Lower lobe of right lung (tissue), 2 donors: ENCODE measurements at regions not wholly inside any gene's neighbourhood (a gene's known extent, or its start where the extent isn't known, plus 50 kb on each side); places are given as distances from the start of the nearest gene placed in this dataset.

Source experiments
- ATAC-seq, 2 donors: fragments of 200-7000 bp; cut with Tn5 transposase; one replicate each; pipeline ENCODE4 v1.9.1; 2020 to 2022; ENCODE audit warnings: mild to moderate bottlenecking in 2 of 2, moderate library complexity in 2 of 2
- DNase-seq: peaks from one replicate; pipeline ENCODE4 v3.0.0-alpha.2; 2020
- H3K27ac ChIP-seq: fragments of 200-600 bp; one replicate; pipeline ENCODE4 v1.8.0; 2022
- H3K27me3 ChIP-seq: fragments of 200-600 bp; one replicate; pipeline ENCODE4 v1.8.0; 2022; ENCODE audit warnings: low read depth
- H3K36me3 ChIP-seq: fragments of 200-600 bp; one replicate; pipeline ENCODE4 v1.8.0; 2022; ENCODE audit warnings: mild to moderate bottlenecking
- H3K4me1 ChIP-seq: fragments of 200-600 bp; one replicate; pipeline ENCODE4 v1.8.0; 2022
- H3K4me3 ChIP-seq: fragments of 200-600 bp; one replicate; pipeline ENCODE4 v1.8.0; 2022; ENCODE audit warnings: mild to moderate bottlenecking
- H3K9me3 ChIP-seq: fragments of 200-600 bp; one replicate; pipeline ENCODE4 v1.8.0; 2022
- intact Hi-C: fragments of 100-400 bp; cut with DNase I; formaldehyde crosslinking; loops from one replicate; pipeline ENCODE4 v1.11.0; 2022
- TF ChIP-seq, protein P1 (sequence below): fragments of 200-600 bp; IDR thresholded peaks from one replicate; pipeline ENCODE4 v1.8.0; 2022; ENCODE audit warnings: antibody characterized with exemption, mild to moderate bottlenecking
- donor health status: DM: no; HTN: yes; CAD: no; lungs with severe emphysema.

DNA sequence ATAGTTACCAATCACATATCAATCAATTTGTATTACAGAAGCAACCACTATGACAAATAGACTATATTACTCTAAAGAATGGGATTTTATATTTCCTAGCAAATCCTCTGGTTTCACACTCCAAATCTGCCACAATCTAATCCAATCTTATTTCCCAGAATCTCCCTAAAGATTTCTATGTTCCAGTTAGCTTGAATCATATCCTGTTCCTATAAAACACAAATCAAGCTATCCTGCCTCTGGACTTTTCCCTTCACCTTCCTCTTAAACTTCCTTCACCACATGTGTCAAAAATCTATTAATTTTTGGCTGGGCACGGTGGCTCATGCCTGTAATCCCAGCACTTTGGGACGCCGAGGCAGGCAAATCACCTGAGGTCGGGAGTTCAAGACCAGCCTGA lies 50.0 kb downstream of the PIK3C2A start:
- ATAC-seq (no peak), DNase-seq (no peak)
- H3K27ac ChIP-seq = no peak overlapping the region
- intact Hi-C loops = no loop called here
- no peaks in the 10 kb centered on the region for H3K9me3 ChIP-seq
- H3K36me3 ChIP-seq = no peaks in the 10 kb centered on the region
- H3K4me1 ChIP-seq = peaks cover 46% of the 10 kb centered on the region
- H3K27me3 ChIP-seq = no peaks in the 10 kb centered on the region
- TF ChIP-seq, protein P1, sequence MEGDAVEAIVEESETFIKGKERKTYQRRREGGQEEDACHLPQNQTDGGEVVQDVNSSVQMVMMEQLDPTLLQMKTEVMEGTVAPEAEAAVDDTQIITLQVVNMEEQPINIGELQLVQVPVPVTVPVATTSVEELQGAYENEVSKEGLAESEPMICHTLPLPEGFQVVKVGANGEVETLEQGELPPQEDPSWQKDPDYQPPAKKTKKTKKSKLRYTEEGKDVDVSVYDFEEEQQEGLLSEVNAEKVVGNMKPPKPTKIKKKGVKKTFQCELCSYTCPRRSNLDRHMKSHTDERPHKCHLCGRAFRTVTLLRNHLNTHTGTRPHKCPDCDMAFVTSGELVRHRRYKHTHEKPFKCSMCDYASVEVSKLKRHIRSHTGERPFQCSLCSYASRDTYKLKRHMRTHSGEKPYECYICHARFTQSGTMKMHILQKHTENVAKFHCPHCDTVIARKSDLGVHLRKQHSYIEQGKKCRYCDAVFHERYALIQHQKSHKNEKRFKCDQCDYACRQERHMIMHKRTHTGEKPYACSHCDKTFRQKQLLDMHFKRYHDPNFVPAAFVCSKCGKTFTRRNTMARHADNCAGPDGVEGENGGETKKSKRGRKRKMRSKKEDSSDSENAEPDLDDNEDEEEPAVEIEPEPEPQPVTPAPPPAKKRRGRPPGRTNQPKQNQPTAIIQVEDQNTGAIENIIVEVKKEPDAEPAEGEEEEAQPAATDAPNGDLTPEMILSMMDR = no peak
- no peak overlapping the region for H3K4me3 ChIP-seq

DNA sequence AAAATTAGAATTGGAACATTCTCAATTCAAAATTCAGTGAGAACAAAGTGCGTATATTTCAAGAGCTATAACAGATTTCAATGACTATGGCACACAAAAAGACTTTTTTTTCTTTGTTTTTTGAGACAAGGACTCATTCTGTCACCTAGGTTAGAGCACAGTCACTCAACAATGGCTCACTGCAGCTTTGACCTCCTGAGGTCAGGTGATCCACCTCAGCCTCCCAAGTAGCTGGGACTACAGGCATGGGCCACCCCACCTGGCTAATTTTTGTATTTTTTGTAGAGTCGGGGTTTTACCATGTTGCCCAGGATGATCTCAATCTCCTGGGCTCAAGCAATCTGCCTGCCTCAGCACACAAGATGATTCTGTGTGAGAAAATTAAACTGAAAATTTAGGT lies 51.5 kb downstream of the PIK3C2A start:
- Histone ChIP-seq H3K27me3 (no peaks in the 10 kb centered on the region), H3K4me1 (peaks cover 32% of the 10 kb centered on the region), H3K4me3 (no peak overlapping the region), H3K36me3 (no peaks in the 10 kb centered on the region), H3K9me3 (no peaks in the 10 kb centered on the region), H3K27ac (no peak overlapping the region)
- DNase-seq = no peak
- intact Hi-C loops = no loop called here
- ATAC-seq = no peak
- TF ChIP-seq, protein P1 = no peak

DNA sequence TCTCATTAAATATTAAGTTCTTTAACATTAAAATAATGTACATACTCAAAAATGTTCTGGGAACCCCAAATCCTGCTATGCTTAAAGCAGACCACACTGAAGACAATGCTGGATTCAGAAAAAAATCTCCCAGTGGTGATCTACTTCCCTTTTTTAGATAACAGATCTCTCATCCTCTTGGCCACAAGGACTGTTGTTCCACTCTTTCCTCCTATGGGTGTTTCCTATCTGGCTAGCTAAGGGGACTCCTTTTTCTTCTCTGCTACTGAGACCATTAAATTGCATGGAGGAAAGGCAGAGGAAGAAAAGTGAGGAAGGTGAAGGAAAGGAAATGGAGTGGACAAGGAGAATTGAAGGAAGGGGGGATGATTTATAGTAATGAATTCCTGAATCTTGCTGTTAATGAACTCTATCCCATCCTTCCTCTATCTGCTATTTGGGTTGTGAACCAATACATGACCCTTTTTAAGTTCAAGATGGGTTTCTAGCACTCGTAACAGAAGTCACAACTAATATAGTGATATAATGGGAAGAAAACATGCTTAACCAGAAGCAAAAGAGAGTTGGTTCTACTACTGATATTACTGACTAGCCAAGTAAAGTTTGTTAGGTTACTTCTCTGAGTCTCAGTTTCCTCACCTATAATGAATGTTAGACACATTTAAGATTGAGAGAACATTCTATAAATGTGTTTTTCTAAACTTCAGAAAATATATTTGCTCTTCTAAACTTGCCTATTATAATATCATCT lies 53.2 kb downstream of the PIK3C2A start:
- Histone ChIP-seq H3K4me1 (peaks cover 15% of the 10 kb centered on the region), H3K9me3 (no peaks in the 10 kb centered on the region), H3K27me3 (no peaks in the 10 kb centered on the region), H3K36me3 (no peaks in the 10 kb centered on the region), H3K4me3 (no peak overlapping the region), H3K27ac (no peak overlapping the region)
- no peak for ATAC-seq
- intact Hi-C loops = no loop called here
- TF ChIP-seq, protein P1 = no peak
- DNase-seq = no peak

DNA sequence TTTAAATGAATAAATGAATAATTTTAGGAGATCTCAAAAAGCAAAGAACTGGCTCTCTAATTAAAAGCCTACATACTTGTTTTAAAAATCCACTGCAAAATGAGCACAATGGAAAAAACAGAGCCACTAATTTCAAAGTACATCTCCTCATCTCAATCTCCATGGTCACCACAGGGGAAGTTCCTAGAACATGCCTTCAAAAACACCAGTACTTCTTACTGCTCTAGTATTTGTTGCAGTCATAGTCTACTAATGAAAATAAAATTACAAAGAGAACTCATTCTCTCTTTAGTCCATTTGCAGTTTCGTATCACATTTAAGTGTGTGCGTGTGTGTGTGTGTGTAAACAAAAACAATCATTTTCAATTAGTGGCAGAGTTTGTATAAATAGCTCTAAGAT lies 54.0 kb downstream of the PIK3C2A start:
- no peaks in the 10 kb centered on the region for H3K36me3 ChIP-seq
- H3K27ac ChIP-seq = no peak overlapping the region
- H3K9me3 ChIP-seq = no peaks in the 10 kb centered on the region
- no peak for DNase-seq
- H3K27me3 ChIP-seq = no peaks in the 10 kb centered on the region
- no peak for ATAC-seq
- TF ChIP-seq, protein P1 = no peak
- H3K4me1 ChIP-seq = peaks cover 11% of the 10 kb centered on the region
- no peak overlapping the region for H3K4me3 ChIP-seq
- intact Hi-C loops = no loop called here

DNA sequence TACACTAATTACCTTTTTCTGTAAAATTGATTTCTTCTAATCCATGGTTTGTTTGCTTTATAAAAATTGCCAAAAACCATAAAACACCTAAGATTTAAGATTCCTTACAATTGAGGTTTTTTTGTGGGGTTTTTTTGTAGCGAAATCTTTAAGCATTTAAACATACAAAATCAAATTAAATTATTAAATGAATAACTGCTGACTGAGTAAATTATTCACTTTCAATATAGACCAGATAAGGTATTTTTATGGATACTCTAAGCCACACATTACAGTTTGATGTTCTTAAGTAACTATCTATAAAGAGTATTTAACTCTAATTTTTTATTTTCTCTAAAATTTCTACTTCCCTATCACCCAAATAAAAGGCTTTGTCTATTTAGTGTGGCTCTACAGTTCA lies 55.5 kb downstream of the PIK3C2A start:
- TF ChIP-seq, protein P1 = no peak
- intact Hi-C loops = no loop called here

More for the DNA sequence above, 55.5 kb downstream of the PIK3C2A start:
- H3K9me3 ChIP-seq = no peaks in the 10 kb centered on the region
- no peaks in the 10 kb centered on the region for H3K27me3 ChIP-seq
- ATAC-seq (no peak), DNase-seq (no peak)
- H3K36me3 ChIP-seq = peaks cover 8% of the 10 kb centered on the region
- H3K27ac ChIP-seq = no peak overlapping the region
- H3K4me3 ChIP-seq = no peak overlapping the region
- peaks cover 11% of the 10 kb centered on the region for H3K4me1 ChIP-seq
